HL-60/S4 treated with phorbol 12-myristate 13-acetate at 8.2 ng/mL for 4 days and 3 days (cell line): ENCODE measurements at regions not wholly inside any gene's neighbourhood (a gene's known extent, or its start where the extent isn't known, plus 50 kb on each side); places are given as distances from the start of the nearest gene placed in this dataset.
"Not testable (repeated sequence)": the region's sequence is repeated elsewhere in the genome, so short reads cannot be mapped to it uniquely, and the experiment has no call there.

ENCODE experiments used
- in situ Hi-C: fragments of 300-500 bp; cut with MboI; formaldehyde crosslinking; loops from 2 replicates; pipeline ENCODE4 v1.15.0; 2022; ENCODE audit warnings: low sequenced_read_pairs

DNA sequence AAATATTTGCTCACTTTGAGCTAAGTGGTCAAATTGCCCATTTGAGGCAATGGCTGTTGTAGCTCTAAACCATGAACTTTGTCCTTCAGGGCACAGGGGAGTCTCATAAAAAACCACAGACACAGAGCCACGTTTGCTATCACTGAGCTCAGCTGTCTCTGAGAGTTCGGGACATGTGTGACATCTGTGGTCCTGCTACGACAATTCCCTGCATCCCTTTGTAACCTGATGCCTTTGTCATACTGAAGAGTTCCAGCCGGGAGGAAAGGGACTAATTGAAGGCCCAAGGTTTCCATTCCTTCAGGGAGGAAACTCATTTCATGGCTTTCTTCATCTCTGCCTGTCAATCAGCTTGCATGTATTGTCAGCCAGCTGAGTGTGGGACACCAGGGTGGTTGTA lies 599.4 kb upstream of the CDH5 start:
- in situ Hi-C loops = no loop called here

DNA sequence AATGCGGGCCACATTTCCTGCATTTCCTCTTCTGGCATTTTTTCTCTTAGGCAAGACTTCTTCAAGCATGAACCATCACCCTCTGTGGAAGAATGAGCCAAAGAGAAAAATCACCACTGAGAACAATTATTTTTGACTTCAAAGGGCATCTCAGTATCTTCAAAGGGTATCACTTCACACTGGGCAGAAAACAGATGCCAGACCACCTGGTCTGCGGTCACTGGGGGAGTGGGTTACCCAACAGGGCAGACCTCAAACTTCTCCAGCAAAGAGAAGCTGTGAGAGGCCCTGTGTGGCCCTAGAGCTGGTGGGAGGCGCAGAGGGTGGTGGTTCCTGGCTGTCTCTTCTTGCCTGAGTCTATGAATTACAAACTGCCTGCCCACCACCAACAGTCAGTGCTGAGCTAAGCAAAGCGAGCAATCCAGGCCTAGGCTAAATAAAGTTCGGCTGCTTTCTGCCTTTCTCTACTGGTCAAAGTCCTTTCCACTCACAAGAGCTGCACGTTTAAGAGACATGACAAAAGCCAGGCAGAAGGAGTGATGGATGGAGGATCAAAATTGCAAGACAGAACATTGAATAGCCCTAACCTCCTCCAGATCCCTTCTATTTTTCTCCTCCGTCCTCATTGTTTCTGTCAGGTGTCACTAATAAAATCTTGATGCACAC lies 602.7 kb upstream of the CDH5 start:
- in situ Hi-C loops = no loop called here

- in situ Hi-C loops = no loop called here
Measured at GRCh38 chr16:65760874-65761273, 605.6 kb upstream of the CDH5 start.

DNA sequence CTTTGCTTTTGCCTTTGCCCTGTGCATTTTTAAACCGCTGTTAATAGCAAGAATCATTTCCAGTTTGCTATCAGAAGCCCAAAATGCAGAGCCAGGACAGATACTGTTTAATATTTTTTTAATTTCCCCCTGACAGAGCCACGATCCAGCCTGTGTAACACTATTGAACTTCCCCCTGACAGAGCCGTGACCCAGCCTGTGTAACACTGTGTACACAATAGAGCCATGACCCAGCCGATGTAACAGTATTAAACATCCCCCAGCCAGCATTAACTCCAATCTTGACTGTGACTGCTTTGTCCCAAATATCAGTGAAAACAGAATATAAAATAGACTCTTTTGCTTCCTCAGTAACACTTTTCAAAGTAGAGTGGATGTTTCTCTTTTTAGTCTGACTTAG lies 607.9 kb upstream of the CDH5 start:
- in situ Hi-C loops = no loop called here

- in situ Hi-C loops = no loop called here
Measured at GRCh38 chr16:65757064-65757463, 609.4 kb upstream of the CDH5 start.

- in situ Hi-C loops = no loop called here
Measured at GRCh38 chr16:65756163-65756562, 610.3 kb upstream of the CDH5 start.

GRCh38 chr16:65754820-65755691 lies 611.4 kb upstream of the CDH5 start:
- in situ Hi-C loops = no loop called here

- in situ Hi-C loops = no loop called here
Measured at GRCh38 chr16:65752522-65752844, 614.0 kb upstream of the CDH5 start.

- in situ Hi-C loops = no loop called here
Measured at GRCh38 chr16:65751622-65752521, 614.6 kb upstream of the CDH5 start.

- in situ Hi-C loops = no loop called here
Measured at GRCh38 chr16:65749506-65749905, 617.0 kb upstream of the CDH5 start.

GRCh38 chr16:65746941-65747340 lies 619.5 kb upstream of the CDH5 start:
- in situ Hi-C loops = no loop called here

- in situ Hi-C loops = no loop called here
Measured at GRCh38 chr16:65745201-65745708, 621.2 kb upstream of the CDH5 start.

DNA sequence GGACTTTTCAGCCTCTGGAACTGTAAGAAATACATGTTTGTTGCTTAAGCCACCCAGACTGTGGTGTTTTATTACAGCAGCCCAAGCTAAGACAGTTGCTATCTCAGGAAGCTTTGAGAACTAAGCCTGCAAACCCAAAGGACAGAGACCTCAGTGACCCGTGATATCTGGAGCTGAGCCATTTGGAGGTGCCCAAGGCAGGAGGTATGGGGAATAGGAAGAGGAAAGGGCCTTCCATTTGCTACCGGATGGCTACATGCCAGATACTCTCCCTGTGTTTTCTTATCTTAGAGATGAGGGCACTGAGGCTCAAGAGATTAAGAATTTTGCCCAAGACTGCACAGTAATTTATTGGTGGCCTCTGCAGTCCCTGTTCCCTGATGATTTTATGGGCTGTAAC lies 622.1 kb upstream of the CDH5 start:
- in situ Hi-C loops = no loop called here

DNA sequence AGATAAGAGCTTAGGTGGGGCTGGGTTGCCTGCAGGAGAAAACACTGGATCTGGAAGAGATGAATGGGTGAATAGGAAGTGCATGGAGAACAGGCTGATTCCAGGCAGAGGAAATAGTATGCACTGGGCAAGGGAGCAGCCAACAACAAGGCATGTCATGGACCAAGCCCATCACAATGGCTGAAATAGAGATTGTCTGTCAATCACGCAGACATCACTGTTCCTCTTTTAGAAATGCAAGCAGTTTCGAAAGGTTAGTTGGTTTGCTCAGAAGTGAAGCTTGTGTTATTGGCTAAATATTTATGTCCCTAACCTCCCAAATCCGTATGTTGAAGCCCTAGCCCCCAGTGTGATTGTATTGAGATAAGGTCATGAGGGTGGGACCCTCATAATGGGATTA lies 621.7 kb upstream of the CDH11 start:
- in situ Hi-C loops = no loop called here

DNA sequence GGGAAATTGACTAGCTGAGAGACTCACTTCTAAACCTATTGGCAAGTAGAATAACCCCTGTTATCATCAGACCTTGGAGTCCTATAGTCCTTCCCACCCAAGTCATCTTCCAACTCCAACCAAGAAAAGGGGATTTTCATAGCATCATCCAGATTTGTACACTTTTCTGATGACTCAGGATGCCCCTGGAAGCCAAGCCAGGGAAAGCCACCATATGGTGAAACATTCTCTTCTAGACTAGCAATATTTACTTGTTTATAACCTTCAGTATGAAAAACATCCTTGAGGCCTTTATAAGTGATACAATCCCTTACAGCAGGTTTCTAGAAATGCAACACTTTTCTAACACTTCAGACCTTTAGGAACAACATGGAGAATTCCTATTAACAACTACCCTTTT lies 618.8 kb upstream of the CDH11 start:
- in situ Hi-C loops = no loop called here

DNA sequence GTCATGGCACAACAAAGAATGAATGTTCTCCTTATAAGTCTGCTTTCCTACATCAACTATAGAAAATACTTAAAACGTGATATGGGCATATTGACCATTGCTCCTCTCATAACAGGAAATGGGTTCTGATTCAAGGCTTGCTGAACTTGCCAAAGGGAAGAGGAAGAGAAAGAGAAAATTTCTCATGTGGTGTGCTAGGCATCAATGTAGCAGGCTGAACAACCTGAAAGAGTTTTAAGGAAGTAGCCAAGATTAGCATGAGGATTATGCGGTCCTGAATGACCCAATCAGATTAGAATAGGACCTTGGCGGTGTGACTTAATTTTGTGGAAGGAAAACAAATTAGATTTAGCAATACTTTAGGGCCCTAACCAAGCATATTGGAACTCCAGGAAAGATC lies 617.7 kb upstream of the CDH11 start:
- in situ Hi-C loops = no loop called here

DNA sequence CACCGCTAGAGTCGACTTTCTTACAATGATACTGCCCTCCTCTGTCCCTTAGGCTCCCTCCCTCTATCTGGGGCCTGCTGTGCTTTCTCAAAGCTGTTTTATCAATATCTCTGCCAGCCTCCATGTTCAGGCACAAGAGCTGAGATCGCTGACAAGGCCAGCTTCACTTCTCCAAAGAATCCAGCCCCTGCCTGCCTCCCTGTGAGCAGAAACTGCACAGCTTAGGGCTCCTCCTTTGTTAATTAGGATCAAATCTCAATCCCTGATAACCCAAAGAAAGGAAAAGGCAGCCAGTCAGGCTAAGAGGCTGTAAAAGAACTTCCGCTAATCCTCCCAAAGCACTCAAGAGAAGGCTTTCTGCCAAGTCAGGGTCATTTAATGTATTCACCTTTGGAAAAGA lies 616.0 kb upstream of the CDH11 start:
- in situ Hi-C loops = no loop called here

DNA sequence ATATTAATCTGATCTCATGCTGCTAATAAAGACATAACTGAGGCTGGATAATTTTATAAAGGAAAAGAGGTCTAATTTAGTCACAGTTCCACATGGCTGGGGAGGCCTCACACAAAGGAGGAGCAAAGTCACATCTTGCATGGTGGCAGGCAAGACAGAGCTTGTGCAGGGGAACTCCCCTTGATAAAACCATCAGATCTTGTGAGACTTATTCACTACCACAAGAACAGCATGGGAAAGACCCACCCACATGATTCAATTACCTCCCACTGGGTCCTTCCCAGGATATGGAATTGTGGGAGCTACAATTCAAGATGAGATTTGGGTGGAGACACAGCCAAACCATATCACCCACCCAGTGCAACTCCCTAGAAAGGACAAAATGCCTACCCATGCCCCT lies 613.8 kb upstream of the CDH11 start:
- in situ Hi-C loops = not testable (repeated sequence)

DNA sequence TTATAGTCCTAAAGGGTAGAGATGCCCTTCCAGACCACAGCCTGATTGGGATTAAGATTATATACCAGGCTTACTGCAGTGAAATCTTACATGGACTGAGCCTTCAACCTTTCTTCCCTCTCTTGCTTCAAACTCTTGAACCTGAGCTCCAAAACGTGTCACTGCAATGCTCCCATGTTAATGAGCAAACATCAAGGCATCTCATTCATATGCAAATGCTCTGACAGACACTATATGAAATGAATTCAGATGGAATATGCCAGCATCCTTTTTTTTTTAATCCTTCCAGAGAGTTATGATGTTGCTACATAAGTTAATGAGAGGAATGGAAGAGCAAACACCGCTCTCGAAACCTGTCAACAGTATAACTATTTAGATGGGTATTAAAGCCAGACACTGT lies 611.9 kb upstream of the CDH11 start:
- in situ Hi-C loops = no loop called here

DNA sequence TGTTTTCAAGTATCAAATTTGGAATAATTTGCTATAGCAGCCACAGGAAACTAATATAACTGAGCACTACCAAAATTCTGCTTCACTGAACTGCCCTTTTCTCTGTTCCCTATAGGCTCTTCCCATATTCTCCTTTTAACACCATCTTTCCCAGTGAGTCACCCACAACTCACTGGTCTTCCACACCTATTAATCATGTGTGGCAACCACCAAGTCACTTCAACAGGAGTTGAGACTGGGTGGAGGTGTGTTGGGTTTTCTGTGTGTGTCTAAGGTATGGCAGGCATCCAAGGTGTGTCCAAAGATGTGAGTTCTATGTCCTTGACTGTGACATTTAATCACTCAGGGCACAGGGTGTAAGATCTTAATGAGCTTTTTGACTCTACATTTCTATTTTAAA lies 610.0 kb upstream of the CDH11 start:
- in situ Hi-C loops = no loop called here

DNA sequence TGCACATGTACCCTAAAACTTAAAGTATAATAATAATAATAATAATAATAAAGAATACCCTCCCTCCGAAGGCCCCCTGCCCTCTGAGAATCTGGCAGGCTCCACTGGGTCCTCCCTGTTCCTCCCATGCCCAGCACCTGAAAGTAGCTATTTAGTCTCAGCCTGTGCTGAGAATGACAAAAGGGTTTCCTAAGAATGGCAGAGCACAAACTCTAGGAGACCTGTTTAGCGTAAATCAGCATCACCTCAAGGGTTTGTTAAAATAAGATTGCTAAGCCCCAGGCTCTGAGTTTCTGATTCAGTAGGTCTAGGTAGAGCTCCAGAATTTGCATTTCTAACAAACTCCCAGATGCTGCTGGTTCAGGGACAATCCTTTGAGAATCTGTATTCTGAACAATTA lies 606.8 kb upstream of the CDH11 start:
- in situ Hi-C loops = no loop called here
